GM18499 (cell line): ENCODE measurements at regions not wholly inside any gene's neighbourhood (a gene's known extent, or its start where the extent isn't known, plus 50 kb on each side); places are given as distances from the start of the nearest gene placed in this dataset.

Experiments used
- ATAC-seq: cut with Tn5 transposase; IDR thresholded peaks from one replicate; pipeline ENCODE4 v1.9.1; 2021; ENCODE audit warnings: moderate number of reproducible peaks; ENCODE audit not compliant: insufficient read depth, unreplicated experiment

GRCh38 chr3:16048435-16049318, 125.8 kb upstream of the GALNT15 start:
- ATAC-seq = peak; percentile 89

- no peak for ATAC-seq
Observed at GRCh38 chr3:16050641-16051467, 123.6 kb upstream of the GALNT15 start.

GRCh38 chr3:16051691-16052090, 122.8 kb upstream of the GALNT15 start:
- no peak for ATAC-seq

DNA sequence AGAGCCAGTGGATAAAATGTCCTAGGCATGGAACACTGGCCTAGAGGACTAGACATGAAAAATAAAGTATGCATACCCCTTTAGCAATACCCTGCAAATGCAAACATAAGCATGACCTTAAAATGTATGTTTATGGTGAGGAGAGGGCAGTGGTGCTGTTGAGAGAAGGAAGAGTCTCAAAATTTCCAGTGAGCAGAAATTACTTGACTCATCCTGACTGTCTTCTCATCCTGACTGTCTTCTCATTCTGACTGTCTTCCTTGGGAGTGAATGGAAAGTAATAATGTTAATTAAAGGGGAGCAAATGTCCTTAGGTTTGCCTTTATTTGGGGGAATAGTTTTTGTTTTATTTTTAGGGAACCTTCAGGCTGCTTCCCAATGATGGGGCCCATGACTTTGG, 121.5 kb upstream of the GALNT15 start:
- no peak for ATAC-seq

DNA sequence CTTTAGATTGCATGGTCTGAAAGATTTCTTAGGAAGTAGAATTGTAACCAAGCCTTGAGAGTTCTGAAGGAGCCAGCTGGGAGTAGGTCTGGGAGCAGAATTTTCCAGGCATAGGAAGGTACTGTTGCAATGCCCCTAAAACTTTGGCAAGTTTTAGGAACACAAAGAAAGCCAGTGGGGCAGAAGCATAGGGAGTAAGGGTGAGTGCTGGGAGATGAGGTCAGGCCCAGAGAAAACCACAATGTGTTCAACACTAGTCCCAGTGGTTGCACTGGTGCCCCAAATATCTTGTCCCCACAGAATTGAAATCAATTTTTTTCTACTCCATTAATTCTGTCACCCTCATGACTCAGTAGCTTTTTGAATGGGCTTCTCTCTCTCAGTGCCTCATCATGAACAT, 120.7 kb upstream of the GALNT15 start:
- ATAC-seq = no peak

DNA sequence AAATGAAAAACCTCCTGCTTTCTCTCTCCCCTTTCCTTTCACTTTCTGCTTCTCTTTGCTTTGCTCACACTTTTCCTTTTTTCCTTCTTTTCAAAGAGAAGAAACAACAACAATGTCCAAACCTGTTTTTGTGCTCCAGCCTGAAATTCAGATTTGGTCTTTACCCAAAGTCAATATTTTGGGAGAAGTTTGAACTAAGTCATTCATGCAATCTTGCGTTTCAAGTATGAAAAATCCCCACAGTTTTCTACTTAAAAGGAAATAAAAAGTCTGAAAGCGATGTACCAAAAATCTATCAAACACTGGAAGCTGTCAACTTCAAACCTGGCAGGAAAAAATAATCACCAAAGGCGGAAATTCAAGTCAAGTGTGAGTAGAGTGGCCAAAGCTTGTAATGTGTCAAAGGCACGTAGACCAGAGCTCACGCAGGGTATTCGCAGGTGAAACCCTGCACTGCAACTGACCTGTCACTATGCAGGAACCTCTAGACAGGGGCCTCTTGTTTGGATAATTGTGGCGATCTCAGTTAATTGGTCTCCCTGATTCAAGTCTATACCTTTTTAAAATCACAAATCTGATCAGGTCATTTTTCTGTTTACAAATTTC, 118.8 kb upstream of the GALNT15 start:
- ATAC-seq = no peak

GRCh38 chr3:16056217-16056616, 118.3 kb upstream of the GALNT15 start:
- ATAC-seq = no peak

GRCh38 chr3:16058521-16058920, 116.0 kb upstream of the GALNT15 start:
- no peak for ATAC-seq

DNA sequence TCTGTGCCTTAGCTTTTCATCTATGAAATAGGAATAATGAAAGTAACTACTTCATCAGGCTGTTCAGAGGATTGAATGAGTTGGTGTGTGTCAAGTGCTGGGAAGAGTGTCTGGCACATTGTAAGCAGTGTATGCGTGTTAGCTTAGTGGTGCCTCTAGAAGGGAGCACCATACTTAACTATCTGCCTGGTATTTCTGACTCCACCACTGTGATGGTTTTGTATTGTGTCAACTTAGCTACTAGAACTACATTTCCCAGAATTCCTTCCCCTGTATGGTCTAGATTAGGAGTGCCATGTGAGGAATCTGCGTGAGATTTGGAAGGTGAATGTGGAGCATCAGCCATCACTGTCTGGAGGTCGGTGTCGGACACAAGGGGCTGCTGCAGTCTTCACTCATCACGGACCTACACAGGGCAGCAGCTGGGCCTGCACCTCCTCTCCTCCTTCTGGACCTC, 115.4 kb upstream of the GALNT15 start:
- ATAC-seq = no peak

GRCh38 chr3:16059711-16060357, 114.6 kb upstream of the GALNT15 start:
- ATAC-seq = no peak

- no peak for ATAC-seq
Observed at GRCh38 chr3:16060358-16060852, 114.1 kb upstream of the GALNT15 start.

DNA sequence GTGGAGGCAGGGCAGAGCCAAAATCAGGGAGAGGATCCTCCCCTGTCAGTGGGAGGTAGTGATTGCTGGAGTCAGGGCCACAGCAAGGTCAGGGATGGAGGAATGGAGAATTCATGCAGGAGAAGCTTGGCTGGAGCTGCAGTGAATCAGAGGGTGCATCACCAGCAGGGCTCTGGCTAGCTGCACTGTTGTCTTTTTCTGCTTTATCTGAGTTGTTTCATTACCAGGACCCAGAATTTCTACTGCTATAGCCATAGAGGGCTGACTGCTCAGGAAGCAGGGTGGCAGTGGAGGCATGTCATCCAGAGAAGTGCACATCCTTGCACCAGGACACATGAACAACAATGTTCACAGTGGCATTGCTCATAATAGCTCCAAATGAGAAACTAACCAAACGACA, 113.5 kb upstream of the GALNT15 start:
- no peak for ATAC-seq

DNA sequence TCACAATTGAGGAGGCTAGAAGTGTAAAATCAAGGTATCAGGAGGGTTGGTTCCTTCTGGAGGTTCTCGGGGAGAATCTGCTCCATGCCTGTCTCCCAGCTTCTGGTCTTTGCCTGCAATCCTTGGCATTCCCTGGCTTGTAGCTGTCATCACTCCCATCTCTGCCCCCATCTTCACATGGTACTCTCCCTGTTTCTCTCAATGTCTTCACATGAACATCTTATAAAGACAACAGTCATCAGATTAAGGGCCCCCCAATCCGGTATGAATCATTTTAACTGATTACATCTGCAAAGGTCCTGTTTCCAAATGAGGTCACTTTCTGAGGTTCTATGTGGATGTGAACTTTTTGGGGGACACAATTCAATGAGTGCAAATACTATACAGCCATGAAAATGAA, 113.0 kb upstream of the GALNT15 start:
- ATAC-seq = no peak

DNA sequence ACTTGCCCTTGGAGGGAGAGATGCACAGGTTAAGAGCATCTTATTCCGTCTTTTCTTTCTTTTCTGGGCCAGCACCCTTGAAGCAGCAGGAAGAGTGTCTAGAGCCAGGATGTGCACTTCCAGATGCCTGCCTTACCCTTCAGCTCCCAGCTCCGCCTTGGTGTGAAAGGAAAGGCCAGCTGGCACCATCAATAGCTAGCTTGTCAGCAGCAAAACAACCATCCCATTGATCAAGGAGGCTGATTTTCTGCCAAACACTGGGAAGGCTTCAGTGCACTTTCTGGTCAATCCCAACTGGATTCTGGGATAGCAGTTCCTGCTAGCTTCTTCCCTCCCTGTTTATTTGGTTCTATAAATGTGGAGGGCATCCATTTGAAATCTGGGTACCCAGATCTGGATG, 110.9 kb upstream of the GALNT15 start:
- no peak for ATAC-seq

GRCh38 chr3:16064642-16065414, 109.7 kb upstream of the GALNT15 start:
- no peak for ATAC-seq

DNA sequence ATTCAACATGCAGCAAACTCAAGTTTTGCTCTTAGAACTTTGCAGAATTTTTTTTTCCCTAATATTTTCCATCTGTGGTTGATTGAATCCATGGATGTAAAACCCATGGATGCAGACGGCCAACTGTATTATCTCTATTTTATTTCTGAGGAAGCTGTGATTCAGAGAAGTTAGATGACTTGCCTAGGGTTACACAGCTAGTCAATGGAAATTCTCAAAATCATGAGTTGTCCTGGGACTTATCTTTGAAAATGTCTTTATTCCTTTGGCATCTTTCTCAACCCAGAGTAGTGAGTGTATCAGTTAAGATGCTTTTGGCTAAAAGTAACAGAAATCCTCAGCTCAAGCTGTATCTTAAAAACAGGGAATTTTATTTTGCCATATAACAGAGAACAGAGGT, 107.9 kb upstream of the GALNT15 start:
- no peak for ATAC-seq

- ATAC-seq = no peak
Observed at GRCh38 chr3:16066975-16067374, 107.5 kb upstream of the GALNT15 start.

DNA sequence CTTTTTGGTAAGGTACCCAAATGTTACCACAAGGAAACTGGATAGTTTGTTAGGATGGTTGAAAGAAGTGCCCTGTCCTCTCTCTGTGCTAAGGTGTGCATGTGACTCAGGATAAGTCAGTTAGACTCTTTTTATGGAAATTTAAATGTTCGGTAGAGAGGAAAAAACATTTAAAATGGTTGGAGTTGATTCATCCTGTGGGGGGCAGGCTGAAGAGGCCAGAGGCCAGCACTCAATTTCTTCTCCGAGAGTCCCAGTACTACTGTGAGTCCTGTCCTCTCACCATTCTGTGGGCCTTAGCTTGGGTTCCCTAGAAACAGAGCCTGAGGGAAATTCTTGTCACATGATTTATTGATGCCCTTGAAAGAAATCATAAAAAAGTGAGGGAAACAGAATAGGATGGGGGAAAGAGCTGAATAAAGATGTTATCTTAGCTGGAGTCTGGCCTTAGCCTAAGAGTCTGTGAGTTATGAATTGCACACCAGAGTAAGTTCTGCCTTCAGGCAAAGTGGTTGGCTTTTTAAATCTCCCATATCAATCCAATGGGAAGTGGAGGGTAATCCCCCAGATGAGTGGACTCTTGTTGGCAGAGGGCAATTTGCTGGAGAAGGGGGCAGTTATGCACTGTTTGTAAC, 106.5 kb upstream of the GALNT15 start:
- no peak for ATAC-seq
